HG03457 (cell line): ENCODE measurements at regions not wholly inside any gene's neighbourhood (a gene's known extent, or its start where the extent isn't known, plus 50 kb on each side); places are given as distances from the start of the nearest gene placed in this dataset.

ENCODE experiments used
- ATAC-seq: cut with Tn5 transposase; IDR thresholded peaks from one replicate; pipeline ENCODE4 v1.9.1; 2021; ENCODE audit warnings: moderate number of reproducible peaks; ENCODE audit not compliant: unreplicated experiment

DNA sequence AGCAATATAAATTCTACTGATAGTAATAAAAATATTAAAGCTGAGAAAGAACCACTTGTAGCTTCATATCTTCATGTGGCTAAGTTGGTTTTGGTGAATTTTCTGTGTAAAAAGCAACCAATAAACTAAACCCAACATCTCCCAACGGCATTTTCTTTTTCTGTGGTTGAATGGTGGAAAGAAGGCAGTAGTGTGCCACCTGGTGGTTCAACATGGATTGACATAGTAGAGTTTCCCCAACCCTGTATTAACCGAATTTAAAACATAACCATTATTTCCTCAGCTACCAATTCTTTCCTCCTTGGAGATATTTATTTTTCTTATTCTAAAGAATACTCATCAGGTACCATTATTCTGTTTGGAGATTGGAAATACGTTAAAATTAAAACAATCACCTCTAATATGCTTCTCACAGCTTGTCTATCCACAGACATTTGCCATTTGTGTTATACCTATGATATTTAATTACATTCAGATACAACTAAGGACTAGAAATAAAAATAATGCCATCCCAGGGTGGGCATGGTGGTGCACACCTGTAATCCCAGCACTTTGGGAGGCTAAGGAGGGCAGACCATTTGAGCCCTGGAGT lies 117.1 kb upstream of the EEF1E1 start:
- peak; percentile 91 for ATAC-seq

- ATAC-seq, result no peak
These were observed 116.5 kb upstream of the EEF1E1 start for GRCh38 chr6:8218861-8219260.

- ATAC-seq, result no peak
These were observed 113.3 kb upstream of the EEF1E1 start for GRCh38 chr6:8215631-8216030.

DNA sequence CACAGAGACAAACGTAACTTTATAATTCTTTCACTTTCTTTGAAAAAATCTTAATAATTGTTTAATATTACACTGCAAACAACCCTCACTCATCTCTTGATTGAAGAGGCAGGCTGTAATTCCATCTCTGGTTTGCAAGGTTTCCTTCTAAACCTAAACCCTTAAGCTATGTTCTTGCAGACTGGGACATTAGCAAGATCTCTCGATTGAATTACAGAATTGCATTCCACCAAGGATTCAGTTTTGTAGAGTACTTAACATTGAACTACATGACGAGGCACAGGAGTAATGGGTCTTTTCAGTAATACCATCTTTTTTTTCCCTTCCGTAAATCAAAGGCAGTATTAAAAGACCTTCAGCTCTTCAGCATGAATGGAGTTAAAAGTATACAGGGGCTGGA lies 111.6 kb upstream of the EEF1E1 start:
- ATAC-seq, result no peak

DNA sequence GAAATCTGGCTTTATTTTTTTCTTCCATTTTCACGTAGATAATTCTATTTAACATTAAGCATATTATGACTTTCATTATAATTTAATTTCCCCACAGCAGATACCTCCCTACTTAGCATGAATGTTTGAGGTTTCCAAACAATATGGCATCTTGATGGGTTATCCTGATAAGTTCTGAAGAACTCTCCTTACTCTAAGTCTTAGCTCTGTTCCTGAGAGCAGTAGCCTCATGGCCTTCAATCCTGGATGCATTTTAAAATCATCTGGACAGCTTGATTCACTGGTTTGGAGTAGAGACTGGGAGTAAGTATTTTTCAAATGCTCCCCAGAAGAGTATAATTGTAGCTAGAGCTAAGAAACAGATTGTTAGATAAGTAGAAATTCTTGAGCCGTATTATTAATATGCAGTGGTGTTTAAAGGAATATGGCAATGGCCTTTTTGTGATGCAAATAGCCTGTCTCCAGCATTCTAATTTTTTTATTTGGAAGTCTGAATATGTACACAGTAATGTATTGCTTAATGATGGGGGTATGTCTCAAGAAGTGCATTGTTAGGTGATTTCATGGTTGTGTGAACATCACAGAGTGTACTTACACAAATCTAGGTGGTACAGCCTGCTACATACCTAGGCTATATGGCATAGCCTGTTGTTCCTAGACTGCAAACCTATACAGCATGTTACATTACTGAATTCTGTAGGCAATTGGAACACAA lies 110.5 kb upstream of the EEF1E1 start:
- ATAC-seq, result no peak

DNA sequence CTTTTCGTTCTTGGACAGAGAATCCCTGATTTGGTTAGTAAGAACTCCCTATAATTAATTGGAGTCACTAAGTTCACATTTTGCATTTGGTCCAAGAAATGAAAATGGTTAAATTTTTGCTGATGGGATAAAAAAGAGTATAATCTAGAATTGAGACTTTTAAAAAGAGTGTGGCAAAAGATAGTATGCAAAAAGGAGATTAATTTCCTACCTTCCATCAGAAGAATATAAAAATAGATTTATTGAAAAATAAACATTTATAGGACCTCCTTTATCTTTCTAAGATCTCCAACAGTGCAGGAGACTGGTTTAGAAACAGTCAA lies 105.5 kb upstream of the EEF1E1 start:
- ATAC-seq, result no peak

DNA sequence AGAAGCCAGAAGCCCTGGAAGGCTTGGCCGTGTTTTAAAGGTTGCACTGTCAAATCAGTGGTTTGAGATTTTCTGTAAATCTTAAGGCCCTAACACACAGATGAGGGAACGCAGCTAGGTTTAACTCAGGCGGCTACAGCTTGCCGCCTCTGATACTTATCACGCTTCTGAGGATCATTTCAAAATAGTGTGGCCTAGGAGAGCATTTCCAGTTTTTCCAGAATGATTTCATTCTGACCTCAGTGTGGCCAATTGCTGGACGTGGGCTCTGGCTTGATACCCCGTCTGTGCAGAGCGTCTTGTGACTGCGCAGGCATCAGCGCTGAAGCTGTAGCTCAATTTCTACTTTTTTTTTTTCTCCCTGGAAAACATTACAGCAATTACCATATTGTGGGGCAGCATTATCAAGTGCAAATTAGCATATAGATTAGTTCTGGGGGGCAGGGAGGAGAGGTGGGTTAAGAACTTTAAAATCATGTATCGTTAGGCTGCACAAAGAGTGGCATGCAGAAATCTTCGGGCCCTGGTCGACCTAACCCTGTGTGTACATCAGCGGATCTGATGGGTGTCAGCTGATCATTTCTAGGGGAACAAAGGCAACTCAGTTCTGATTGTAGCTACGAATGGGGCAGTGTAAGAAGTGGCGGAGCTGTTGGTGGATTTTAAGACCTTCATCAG lies 105.0 kb upstream of the EEF1E1 start:
- ATAC-seq, result no peak

DNA sequence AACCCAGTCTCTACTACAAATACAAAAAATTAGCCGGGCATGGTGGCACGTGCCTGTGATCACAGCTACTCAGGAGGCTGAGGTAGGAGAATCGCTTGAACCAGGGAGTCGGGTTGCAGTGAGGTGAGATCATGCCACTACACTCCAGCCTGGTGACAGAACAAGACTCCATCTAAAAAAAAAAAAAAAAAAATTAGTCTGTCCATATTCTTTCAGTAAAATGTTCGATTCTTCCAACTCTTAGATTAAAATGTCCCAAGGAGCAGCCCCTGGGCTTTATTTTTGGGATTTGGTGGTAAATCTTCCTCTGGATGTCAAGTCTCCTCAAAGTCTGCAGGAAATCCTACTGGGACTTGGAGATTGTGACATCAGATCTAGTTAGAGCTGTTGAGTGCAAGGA lies 101.0 kb upstream of the EEF1E1 start:
- ATAC-seq, result no peak

DNA sequence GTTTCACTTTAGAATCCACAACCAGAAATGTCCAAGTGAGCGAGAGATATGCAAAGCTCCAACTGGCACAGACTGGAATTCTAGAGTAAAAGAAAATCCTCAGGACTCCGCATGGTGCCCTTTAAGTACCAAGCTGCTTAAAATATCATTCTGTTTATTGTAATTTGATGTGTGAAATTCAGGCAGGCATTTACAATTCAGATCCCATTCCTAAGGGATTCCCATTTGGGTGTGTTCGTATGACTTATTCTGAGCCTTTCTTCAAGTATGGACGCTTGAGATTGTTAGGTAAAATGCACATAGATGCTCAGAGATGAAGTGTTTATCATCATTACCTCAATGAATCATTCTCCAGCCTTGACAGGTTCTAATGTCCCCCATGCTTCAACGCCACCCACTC lies 99.3 kb upstream of the EEF1E1 start:
- ATAC-seq, result no peak

GRCh38 chr6:8200255-8200654 lies 97.9 kb upstream of the EEF1E1 start:
- no peak for ATAC-seq

DNA sequence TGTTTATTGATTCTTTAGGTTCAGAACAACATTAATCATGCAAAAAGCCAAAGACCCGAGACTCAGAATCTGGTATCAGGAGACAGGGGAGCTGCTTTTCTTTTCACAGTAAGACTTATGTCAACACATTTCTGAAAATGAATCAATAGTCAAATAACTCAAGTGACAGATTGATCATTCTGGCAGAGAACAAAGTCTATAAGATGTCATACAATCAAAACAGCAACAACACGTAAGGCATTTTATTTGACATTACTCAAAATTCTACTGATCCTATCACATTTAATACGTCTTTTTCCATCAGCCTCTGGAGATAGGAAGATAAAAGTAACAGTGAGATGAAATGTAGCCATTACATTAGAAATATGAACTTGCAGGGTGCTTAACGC lies 93.4 kb upstream of the EEF1E1 start:
- ATAC-seq, result no peak

DNA sequence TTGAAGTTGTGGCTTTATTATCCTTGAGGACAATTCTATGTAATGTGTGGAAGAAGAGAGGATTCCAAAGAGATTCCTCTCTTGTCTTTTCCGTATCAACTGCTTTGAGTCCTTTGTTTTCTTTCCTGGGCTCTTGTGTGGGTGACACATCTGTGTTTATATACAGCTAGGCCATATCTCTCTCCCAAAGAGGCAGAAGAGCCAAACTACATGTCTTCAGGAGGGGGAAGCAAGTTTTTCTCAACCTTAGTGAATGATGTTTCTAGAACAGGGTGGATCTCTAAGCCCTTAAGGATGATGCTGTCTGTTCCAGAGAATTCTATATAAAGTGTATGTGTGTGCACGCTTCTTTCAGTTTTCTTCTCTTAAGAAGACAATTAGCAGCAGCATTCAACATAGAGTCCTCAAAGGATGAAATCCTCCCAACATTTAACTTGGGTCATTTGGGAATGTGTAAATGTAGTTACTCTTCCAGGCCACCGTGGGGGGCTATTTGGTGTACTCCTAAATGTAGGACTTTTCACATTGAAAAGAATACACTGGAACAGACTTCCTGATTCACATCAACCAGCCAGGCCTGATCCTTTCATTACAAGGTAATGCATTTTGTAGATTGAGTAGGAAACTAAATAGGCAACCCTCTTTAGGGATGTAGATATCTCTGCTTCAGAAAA lies 92.8 kb upstream of the EEF1E1 start:
- ATAC-seq, result no peak

DNA sequence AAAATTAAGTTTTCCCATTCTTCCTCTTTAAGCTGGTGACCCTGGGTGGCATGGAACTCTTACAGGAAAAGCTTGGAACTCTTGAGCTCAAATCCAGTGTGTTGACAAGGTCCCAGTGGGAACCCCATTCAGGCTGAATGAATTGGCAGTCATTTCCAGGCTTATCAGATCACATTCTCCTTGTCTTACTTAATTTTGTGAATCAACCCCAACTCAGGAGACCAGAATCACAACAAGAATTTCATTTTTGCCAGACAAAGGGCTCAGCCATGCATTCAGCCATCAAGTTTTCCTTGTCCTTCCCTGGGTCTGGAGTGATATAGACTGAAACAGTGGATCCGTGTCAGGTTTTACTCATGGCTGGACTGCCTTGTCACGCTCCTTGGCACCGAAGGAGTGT lies 92.1 kb upstream of the EEF1E1 start:
- no peak for ATAC-seq

GRCh38 chr6:8193541-8193940 lies 91.2 kb upstream of the EEF1E1 start:
- ATAC-seq, result no peak

- ATAC-seq, result no peak
These were observed 90.2 kb upstream of the EEF1E1 start for GRCh38 chr6:8192597-8192996.

DNA sequence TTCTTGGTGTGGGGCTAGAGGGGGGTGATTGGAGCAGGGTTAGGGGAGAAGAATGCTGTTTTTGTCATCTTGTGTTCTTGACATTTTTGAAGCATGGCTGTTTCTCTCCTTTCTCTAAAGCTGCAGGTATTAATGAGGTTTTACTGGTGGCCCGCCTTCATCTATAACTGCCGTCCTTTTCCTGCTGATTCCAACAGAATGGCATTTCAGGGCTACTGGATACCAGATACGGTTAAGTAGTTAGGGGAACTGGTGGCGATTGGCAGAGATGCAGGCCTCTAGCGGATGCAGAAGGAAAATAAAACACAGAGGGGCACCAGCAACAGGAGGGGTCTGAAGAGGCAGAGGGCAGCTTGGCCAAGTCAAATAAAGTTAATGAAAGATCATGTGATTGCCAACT lies 89.7 kb upstream of the EEF1E1 start:
- no peak for ATAC-seq

GRCh38 chr6:8191629-8192028 lies 89.3 kb upstream of the EEF1E1 start:
- ATAC-seq, result no peak

DNA sequence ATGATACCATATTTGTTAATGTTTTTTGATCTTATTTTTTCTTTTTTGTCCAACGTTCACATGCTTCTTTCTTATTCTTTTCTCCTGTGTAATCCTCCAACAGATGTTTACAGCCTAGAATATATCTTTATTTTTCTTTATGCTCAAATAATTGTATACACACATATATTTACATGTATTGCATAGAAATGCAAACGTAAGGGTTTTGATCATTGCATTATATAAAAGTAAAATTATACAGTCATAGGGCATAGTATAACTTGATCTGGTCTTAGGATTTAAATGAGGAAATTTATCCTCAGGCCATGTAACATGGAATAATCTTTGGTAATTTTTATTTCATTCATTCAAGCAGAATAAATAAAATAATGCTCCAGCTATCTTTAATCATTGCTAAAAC lies 84.9 kb upstream of the EEF1E1 start:
- ATAC-seq, result no peak

- ATAC-seq, result no peak
These were observed 80.7 kb upstream of the EEF1E1 start for GRCh38 chr6:8182902-8183665.

DNA sequence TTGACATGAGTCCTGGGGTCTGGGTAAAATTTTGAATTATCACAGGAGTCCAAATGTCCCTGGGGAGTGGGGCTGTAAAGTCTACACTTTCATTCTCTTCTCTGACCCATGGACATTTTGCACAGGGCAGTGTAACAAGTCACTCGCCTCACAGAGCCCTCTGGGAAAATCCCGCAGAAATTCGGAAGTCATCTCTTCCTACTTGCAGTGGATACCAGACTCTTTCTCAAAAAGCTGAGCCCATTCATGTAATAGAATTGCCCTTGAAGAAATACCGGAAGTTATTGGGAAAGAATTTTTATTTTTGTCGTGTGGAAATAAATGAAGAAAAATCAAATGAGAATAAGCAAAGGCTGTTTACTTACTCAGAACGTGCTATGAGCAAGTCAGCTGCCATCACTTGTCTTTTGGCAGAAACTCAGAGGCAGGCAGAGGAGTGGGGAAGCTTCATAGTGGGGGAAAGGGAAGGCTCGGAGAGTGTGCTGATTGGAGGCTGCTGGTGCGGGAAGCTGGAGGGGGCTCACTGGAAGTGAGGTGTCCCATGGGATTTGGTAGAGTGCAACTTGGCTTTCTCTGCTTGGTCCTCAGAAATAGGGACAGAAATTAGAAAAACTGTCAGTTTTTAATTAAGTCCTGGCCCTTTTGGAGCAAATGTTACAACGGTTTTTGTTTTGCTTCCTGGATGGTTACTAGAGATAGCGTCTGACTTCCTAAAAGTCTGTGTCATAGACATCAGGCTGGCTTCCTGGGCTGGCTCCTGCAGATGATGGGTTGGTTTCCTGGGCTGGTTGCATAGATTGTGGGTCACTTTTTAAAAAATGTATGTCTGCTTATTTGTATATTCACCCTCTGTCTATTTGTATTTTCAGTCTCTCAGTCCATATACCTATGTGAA lies 79.8 kb upstream of the EEF1E1 start:
- ATAC-seq, result no peak
